ENCODE measurements at regions not wholly inside any gene's neighbourhood (a gene's known extent, or its start where the extent isn't known, plus 50 kb on each side); places are given as distances from the start of the nearest gene placed in this dataset.

DNA sequence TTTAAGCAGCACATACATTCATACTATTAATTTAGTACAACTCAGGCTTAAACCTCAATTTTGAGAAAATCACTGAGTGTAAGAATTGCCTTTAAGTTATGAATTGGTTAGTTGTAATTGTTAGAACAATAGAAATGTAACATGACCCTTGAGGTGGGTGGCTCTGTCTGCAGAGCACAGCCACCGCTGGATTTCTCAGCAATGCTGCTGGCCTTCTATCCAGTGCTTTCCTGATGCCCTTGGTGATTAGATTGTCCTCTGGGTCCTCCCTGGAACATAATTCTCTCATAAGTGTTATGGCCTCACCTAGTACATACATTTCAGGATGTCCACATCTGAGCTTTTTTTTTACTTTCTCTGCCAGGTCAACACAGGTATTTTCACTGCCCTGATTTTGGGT, 213.2 kb downstream of the SLC7A11 start (continued):
- TF ChIP-seq, protein P1, sequence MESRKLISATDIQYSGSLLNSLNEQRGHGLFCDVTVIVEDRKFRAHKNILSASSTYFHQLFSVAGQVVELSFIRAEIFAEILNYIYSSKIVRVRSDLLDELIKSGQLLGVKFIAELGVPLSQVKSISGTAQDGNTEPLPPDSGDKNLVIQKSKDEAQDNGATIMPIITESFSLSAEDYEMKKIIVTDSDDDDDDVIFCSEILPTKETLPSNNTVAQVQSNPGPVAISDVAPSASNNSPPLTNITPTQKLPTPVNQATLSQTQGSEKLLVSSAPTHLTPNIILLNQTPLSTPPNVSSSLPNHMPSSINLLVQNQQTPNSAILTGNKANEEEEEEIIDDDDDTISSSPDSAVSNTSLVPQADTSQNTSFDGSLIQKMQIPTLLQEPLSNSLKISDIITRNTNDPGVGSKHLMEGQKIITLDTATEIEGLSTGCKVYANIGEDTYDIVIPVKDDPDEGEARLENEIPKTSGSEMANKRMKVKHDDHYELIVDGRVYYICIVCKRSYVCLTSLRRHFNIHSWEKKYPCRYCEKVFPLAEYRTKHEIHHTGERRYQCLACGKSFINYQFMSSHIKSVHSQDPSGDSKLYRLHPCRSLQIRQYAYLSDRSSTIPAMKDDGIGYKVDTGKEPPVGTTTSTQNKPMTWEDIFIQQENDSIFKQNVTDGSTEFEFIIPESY (IDR thresholded peaks at IDR 0.05; ENCODE audit: borderline replicate concordance, low read depth) = no peak
- TF ChIP-seq, protein P2, sequence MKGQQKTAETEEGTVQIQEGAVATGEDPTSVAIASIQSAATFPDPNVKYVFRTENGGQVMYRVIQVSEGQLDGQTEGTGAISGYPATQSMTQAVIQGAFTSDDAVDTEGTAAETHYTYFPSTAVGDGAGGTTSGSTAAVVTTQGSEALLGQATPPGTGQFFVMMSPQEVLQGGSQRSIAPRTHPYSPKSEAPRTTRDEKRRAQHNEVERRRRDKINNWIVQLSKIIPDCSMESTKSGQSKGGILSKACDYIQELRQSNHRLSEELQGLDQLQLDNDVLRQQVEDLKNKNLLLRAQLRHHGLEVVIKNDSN (IDR thresholded peaks at IDR 0.05; ENCODE audit: borderline replicate concordance, low read depth) = no peak
- no peak for TF ChIP-seq NRF1 (IDR thresholded peaks at IDR 0.05; ENCODE audit: low read depth, low read length)
- TF ChIP-seq, protein P3, sequence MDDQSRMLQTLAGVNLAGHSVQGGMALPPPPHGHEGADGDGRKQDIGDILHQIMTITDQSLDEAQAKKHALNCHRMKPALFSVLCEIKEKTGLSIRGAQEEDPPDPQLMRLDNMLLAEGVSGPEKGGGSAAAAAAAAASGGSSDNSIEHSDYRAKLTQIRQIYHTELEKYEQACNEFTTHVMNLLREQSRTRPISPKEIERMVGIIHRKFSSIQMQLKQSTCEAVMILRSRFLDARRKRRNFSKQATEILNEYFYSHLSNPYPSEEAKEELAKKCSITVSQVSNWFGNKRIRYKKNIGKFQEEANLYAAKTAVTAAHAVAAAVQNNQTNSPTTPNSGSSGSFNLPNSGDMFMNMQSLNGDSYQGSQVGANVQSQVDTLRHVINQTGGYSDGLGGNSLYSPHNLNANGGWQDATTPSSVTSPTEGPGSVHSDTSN (IDR thresholded peaks at IDR 0.05) = no peak
- no peak for TF ChIP-seq SIN3A (IDR thresholded peaks at IDR 0.05; ENCODE audit: borderline replicate concordance, low read depth, low read length)
- TF ChIP-seq, protein P4, sequence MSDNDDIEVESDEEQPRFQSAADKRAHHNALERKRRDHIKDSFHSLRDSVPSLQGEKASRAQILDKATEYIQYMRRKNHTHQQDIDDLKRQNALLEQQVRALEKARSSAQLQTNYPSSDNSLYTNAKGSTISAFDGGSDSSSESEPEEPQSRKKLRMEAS (IDR thresholded peaks at IDR 0.05; ENCODE audit: low read depth) = no peak
- TF ChIP-seq GABPA (IDR thresholded peaks at IDR 0.05; ENCODE audit: low read depth) = no peak

DNA sequence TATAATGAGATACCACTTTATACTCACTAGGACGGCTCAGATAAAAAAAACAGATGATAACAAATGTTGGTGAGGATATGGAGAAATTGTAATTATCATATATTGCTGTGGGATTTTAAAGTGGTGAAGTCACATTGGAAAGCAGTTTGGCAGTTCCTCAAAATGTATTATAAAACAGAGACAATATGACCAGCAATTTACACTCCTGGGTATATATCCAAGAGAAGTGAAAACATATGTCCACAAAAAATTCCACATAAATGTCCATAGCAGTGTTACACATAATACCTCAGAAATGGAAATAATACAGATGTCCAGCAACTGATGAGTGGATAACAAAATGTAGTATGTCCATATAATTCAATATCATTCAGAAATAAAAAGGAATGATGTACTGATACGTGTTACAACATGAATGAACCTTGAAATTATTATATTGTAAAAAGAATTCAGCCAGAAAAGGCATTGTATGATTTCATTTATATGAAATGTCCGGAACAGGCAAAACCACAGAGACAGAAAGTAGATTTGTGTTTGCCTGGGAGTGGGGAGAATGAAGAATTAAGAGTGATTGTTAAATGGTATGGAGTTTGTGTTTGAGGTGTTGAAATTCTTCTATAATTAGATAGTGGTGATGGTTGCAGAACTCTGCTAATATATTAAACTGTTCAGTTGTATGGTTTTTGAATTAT, 220.9 kb downstream of the SLC7A11 start:
- TF ChIP-seq, protein P1 (IDR thresholded peaks at IDR 0.05; ENCODE audit: borderline replicate concordance, low read depth) = no peak
- TF ChIP-seq EP300 (IDR thresholded peaks at IDR 0.05; ENCODE audit: borderline replicate concordance in 1 of 2, low read depth in 1 of 2, low read length in 1 of 2) = peak in 1 of 2 experiments; percentile 40; a peak in 1 of 4 replicates
- peak; percentile 63 for TF ChIP-seq GATA2 (CRISPR knock-in tag; IDR thresholded peaks at IDR 0.05)
- TF ChIP-seq, protein P5, sequence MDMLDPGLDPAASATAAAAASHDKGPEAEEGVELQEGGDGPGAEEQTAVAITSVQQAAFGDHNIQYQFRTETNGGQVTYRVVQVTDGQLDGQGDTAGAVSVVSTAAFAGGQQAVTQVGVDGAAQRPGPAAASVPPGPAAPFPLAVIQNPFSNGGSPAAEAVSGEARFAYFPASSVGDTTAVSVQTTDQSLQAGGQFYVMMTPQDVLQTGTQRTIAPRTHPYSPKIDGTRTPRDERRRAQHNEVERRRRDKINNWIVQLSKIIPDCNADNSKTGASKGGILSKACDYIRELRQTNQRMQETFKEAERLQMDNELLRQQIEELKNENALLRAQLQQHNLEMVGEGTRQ (IDR thresholded peaks at IDR 0.05; ENCODE audit: borderline replicate concordance, low read depth, low read length) = no peak
- TF ChIP-seq MXI1 (IDR thresholded peaks at IDR 0.05; ENCODE audit: low read depth, low read length) = no peak
- TF ChIP-seq NRF1 (IDR thresholded peaks at IDR 0.05; ENCODE audit: low read depth, low read length) = no peak
- Histone ChIP-seq H3K9me2 (no peaks in the 10 kb centered on the region), H3K9me3 (no peaks in the 10 kb centered on the region), H3K79me2 (ENCODE audit: insufficient read depth) (no peaks in the 10 kb centered on the region), H3K27me3 (ENCODE audit: insufficient read depth) (no peaks in the 10 kb centered on the region), H3K9ac (no peak overlapping the region), H3K4me2 (no peak overlapping the region), H3K27ac (ENCODE audit: low read depth in 2 of 2, low read length in 1 of 2) (no peak overlapping the region), H3F3A (replicated peaks; ENCODE audit: insufficient read depth) (no peaks in the 10 kb centered on the region), H2AFZ (ENCODE audit: low read depth) (no peak overlapping the region), H3K4me1 (ENCODE audit: control insufficient read depth in 1 of 2, insufficient read depth in 2 of 2, low read depth in 1 of 2, low read length in 1 of 2) (no peaks in the 10 kb centered on the region), H4K20me1 (ENCODE audit: insufficient read depth) (no peaks in the 10 kb centered on the region), H3K36me3 (replicated peaks in 1 of 2; ENCODE audit: control insufficient read depth in 1 of 2, insufficient read depth in 2 of 2, low read length in 1 of 2) (no peaks in the 10 kb centered on the region), H3K4me3 (ENCODE audit: low read depth in 2 of 2, low read length in 1 of 2) (no peak overlapping the region)
- ChIA-PET CTCF (no interaction called here), POLR2A (no interaction called here)
- WGBS (ENCODE audit: low lambda C conversion rate) = 24% methylated on average over 3 of the region's 3 CpGs
- DNase-seq = peak; percentile 11
